Stimulated activated CD8-positive, alpha-beta memory T cell treated with anti-CD3 and anti-CD28 coated beads, Interleukin-4, amount 100 ng/mL, for 48 hours (primary cell): ENCODE measurements at regions not wholly inside any gene's neighbourhood (a gene's known extent, or its start where the extent isn't known, plus 50 kb on each side); places are given as distances from the start of the nearest gene placed in this dataset.

Source experiments
- DNase-seq: peaks from one replicate; pipeline ENCODE4 v3.0.0-alpha.2; 2020

DNA sequence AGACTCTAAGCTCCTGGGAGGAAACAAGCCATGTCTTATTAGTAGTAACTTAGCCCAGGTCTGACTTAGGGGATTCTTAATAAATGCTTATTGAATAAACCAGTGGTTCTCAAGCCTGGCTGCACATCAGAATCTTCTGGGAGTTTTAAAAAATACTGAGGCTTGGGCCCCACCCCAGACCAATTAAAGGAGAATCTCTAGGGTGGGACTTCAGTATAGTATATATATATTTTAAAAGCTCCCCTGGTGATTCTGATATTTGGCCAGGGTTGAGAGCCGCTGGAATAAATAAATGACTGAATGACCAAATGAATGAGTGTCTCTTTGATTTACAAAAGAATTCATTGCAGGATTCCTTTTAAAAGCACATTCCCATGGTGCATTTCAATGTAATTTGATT, 151.5 kb upstream of the GSC start:
- DNase-seq: no peak

GRCh38 chr14:94919896-94920295, 150.0 kb upstream of the GSC start:
- DNase-seq: no peak

DNA sequence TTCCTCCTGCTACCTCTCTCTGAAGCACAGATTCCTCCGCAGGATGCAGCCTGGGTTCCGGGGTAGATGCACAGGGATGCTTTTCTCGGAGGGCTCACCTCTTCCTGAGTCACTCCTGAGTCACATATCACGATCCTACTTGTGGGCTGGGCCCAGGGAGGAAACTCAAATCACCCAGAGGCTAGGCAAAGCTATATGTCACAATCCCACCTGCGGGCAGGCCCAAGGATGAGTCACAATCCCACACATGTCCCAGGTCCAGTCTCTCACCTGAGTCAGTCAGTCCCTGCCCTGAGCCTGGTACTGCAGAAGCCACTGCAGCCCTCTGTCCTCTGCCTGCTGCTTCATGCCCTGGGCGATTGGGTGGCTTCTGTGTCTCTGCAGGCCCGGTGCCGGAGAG, 149.0 kb upstream of the GSC start:
- no peak for DNase-seq

GRCh38 chr14:94917041-94917600, 147.2 kb upstream of the GSC start:
- DNase-seq: no peak

DNA sequence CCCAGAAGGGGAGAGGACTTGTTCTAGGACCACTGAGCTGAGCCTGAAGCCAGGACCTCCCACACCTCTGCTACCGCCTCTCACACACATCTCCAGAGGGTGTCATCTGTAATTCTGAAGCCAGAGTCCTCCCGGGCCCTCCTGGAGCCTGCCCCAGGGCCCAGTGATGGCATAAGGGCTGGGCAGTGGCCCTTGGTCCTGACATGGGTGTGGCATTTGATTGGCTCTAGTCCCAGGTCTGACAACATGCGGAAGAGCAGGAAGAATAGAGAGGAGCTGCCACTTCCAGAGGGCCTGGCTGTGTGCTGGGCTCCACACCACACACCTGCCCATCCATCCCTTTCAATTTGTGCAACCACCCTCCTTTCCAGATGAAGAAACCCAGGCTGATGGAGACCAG, 144.3 kb upstream of the GSC start:
- no peak for DNase-seq

DNA sequence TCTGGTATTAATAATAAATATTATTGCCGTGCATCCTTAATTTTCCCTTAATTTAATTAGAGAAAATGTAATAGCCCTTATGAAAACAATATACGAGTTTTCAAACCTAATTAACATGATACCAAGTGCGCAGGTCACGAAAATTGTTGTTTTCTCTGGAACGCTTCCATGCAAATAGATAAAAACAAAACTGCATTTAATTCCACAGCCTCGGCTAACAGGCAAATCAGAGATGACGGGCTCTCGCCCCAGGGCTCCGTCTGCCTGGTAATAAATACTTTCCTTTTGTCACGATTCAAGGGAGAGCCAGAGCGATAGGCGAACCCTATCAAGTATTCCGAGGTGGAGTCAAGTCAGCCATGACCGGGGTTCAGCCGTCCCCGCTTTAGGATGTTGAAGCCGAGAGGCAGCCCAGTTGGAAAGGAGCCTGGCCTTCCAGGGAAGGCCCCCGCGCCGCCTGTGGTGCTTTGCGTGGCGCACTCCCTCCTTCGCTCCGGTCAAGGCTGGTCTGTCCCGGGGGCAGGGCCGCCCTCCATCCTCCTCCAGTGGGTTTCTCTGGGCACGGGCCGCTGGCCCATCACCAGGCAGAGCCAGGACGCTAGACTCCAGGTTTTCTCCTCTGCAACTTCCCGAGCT, 137.8 kb upstream of the GSC start:
- DNase-seq: no peak

GRCh38 chr14:94906991-94907587, 137.2 kb upstream of the GSC start:
- no peak for DNase-seq

DNA sequence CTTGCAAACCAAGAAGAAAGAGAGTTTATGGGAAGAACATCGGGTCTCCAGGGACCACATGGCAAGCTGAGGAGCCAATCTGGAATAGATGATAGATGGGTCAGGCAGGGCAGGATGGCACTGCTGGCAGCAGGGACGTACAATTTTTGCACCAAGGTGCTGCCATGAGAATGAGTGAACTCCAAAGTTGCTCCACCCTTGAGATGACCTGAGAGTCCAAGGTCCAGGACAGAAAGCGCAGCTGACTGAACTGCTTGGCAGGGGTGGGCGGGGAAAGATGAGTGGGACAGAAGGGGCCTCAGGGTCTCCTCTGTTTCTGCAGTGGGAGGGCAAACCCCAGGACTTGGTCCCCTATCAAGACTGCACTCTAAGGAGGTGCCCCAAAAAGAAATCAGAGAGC, 136.7 kb upstream of the GSC start:
- DNase-seq: no peak

GRCh38 chr14:94904636-94905035, 134.7 kb upstream of the GSC start:
- DNase-seq: no peak

GRCh38 chr14:94903883-94904282, 134.0 kb upstream of the GSC start:
- no peak for DNase-seq

GRCh38 chr14:94903338-94903737, 133.4 kb upstream of the GSC start:
- DNase-seq: no peak

GRCh38 chr14:94897561-94897960, 127.6 kb upstream of the GSC start:
- DNase-seq: no peak

DNA sequence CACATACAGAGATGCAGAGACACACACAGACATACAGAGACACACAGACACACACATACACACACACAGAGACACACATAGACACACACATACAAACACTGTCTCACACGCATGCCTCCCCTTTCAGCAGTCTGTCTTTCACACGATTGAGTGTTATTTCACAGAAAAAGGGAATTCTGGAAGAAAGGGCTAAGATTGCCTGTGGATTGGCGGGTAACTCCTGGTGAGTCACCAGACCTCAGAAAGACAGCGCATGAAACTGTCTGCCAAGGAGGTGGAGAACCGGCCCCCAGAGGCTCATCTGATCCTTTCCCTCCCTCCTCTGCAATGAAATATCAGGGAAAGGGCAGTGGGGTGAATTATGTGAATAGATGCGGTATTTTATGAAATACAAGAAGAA, 127.2 kb upstream of the GSC start:
- DNase-seq: no peak

DNA sequence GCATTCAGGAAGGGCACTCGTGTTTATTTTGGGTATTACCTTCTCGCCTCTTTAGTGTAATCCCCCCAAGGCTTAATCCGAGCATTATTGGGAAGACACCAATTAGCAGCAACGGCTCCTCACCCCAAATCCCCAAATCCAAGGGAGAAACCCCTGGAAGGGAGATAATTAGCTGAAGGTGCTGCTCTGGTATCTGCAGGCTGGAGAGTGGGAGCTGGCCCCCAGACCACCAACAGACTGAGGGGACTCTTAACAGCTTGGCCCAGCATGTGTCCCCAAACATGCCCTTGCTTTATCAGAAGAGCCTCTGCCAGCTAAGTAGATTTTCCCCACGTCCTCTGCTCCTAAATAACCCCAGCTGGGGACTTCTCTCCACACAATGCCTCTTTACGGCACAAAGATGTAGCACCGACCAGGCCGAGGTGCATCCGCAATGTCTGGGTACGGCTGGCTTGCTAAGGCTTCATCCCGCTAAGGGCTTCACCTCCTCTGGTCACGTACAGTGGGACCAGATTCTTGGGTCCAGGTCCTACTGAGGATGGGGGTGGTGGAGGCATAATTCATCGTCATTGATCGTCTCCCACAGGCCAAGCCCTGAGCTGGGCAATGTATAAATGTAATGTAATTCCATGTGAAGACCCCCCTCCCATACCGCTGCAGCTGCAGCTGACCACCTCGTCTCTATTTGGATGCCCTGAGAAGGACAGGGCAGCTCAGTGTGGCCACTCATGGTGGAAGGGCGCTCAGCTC, 123.7 kb upstream of the GSC start:
- no peak for DNase-seq

DNA sequence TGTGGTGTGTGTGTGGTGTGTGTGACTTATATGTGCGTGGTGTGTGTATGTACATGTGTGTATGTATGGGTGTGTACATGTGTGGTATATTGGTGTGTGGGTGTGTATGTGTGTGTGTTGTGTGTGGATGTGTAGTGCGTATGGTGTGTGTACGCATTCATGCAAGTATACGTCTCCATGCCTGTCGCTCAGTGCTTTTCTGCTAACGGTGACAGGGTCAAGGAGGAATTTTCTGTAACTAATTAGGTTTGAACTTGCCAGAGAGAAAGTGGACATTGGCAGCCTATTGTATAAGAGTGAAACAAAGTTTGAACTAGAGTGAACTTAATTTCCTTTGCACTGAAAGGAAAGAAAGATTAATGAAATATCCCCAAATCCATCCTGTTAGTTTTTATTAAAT, 120.9 kb upstream of the GSC start:
- DNase-seq: no peak

GRCh38 chr14:94889520-94890312, 119.8 kb upstream of the GSC start:
- no peak for DNase-seq

GRCh38 chr14:94888121-94888520, 118.2 kb upstream of the GSC start:
- DNase-seq: no peak

DNA sequence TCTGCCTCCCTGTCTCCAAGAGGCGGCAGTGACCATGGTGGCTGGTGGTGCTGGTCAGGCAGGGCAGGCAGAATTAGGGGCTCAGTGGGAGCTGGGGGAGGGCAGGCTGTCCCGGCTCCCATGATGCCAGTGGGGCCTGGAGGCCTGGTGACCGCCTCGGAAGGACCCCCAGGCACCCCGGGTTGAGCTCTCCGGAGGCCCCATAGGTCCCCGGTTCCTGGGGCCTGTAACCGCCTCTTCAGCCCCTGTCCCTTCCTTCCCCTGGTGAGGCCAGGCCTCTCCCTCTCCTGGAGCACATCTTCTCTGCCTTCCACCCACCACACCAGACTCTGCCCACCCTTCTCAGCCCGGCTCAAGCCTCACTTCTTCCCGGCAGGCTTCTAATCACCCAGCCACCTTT, 117.7 kb upstream of the GSC start:
- DNase-seq: no peak

GRCh38 chr14:94886931-94887330, 117.0 kb upstream of the GSC start:
- no peak for DNase-seq

DNA sequence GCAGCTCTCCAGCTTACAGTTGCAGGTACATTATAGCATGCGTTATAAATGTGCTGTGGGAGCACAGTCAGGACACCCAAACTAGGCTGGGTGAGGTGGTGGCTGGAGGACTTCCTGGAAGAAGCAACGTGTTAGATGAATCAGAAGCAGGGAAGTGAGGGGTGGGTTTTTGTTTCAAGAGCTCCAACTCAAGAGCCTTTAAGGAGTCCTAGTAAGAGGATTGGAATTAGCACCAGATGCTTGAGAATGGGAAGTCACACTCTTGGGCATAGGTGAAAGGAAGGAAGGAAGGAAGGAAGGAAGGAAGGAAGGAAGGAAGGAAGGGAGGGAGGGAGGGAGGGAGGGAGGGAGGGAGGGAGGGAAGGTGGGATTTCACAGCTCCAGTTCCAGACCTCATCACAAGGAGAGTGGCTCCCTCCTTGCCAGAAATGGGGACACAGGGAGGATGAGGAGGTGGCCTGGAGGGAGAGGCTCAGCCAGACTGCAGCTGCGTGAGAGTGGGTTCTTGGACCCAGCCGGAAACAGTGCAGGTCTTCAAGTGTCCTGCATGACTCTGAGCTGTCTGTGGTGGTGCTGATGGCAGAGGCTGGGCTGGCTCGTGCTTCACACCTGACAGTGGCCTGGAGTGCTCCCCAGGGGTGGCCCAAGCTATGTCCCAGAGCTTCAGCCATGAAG, 115.7 kb upstream of the GSC start:
- no peak for DNase-seq

GRCh38 chr14:94884616-94885230, 114.8 kb upstream of the GSC start:
- no peak for DNase-seq

GRCh38 chr14:94882401-94882800, 112.5 kb upstream of the GSC start:
- no peak for DNase-seq
